Fibroblast of lung (primary cell): ENCODE measurements at regions not wholly inside any gene's neighbourhood (a gene's known extent, or its start where the extent isn't known, plus 50 kb on each side); places are given as distances from the start of the nearest gene placed in this dataset.

Experiments used
- DNase-seq, 2 donors: peaks; one replicate each; pipeline versions ENCODE4 v3.0.0 to v3.0.0-alpha.2; 2010; ENCODE audit warnings: low read depth in 2 of 2
- H2AFZ ChIP-seq: 2 replicates; pipeline ENCODE4 v1.5.1; 2012; ENCODE audit warnings: low read length, control low read depth, inconsistent platforms
- H3K27ac ChIP-seq: 2 replicates; pipeline ENCODE4 v1.5.1; 2011; ENCODE audit warnings: low read length, control low read depth; ENCODE audit not compliant: insufficient read depth
- H3K27me3 ChIP-seq: 2 replicates; pipeline ENCODE4 v1.5.1; 2011; ENCODE audit warnings: mild to moderate bottlenecking, low read length; ENCODE audit not compliant: control insufficient read depth, insufficient read depth
- H3K36me3 ChIP-seq: 2 replicates; pipeline ENCODE4 v1.5.1; 2011; ENCODE audit warnings: low read length; ENCODE audit not compliant: control insufficient read depth, insufficient read depth
- H3K4me1 ChIP-seq: 2 replicates; pipeline ENCODE4 v1.5.1; 2011; ENCODE audit warnings: low read length; ENCODE audit not compliant: control insufficient read depth, insufficient read depth; ENCODE audit errors: extremely low read depth
- H3K4me2 ChIP-seq: 2 replicates; pipeline ENCODE4 v1.5.1; 2011; ENCODE audit warnings: low read length, control low read depth; ENCODE audit not compliant: insufficient read depth; ENCODE audit errors: extremely low read depth
- H3K4me3 ChIP-seq, 4 experiments: fragments of 200-600 bp in 1 of 4; sonication (generic) in 1 of 4; replicated peaks in 1 of 4; 2 replicates each; pipeline ENCODE4 v1.5.1; 2011 to 2016; ENCODE audit warnings: low read length in 4 of 4, low read depth in 3 of 4, mild to moderate bottlenecking in 3 of 4, control low read depth in 2 of 4, inconsistent platforms in 1 of 4, mixed read lengths in 1 of 4; ENCODE audit not compliant: insufficient read depth in 1 of 4; ENCODE audit errors: control extremely low read depth in 1 of 4
- H3K79me2 ChIP-seq: 2 replicates; pipeline ENCODE4 v1.5.1; 2012; ENCODE audit warnings: mild to moderate bottlenecking, low read length, inconsistent platforms; ENCODE audit not compliant: control insufficient read depth, insufficient read depth
- H3K9ac ChIP-seq: 2 replicates; pipeline ENCODE4 v1.5.1; 2011; ENCODE audit warnings: mild to moderate bottlenecking, low read length, control low read depth; ENCODE audit not compliant: insufficient read depth
- H3K9me3 ChIP-seq: 2 replicates; pipeline ENCODE4 v1.5.1; 2012; ENCODE audit warnings: low read depth, low read length; ENCODE audit not compliant: control insufficient read depth, insufficient read depth
- H4K20me1 ChIP-seq: 2 replicates; pipeline ENCODE4 v1.5.1; 2011; ENCODE audit warnings: low read length; ENCODE audit not compliant: control insufficient read depth, insufficient read depth; ENCODE audit errors: extremely low read depth
- EZH2 ChIP-seq: IDR thresholded peaks from 2 replicates; pipeline ENCODE4 v1.5.1; 2012; ENCODE audit warnings: low read length, control low read depth, mild to moderate bottlenecking; ENCODE audit errors: missing control alignments
- TF ChIP-seq, protein P1 (sequence below), 2 donors: IDR thresholded peaks in 1 of 2; conservative IDR thresholded peaks in 1 of 2; 1 replicate in 1 of 2; 2 replicates in 1 of 2; pipeline ENCODE4 v1.5.1; 2011 to 2012; ENCODE audit warnings: low read length in 2 of 2, control low read depth in 1 of 2, inconsistent platforms in 1 of 2, low read depth in 1 of 2, mild to moderate bottlenecking in 1 of 2

DNA sequence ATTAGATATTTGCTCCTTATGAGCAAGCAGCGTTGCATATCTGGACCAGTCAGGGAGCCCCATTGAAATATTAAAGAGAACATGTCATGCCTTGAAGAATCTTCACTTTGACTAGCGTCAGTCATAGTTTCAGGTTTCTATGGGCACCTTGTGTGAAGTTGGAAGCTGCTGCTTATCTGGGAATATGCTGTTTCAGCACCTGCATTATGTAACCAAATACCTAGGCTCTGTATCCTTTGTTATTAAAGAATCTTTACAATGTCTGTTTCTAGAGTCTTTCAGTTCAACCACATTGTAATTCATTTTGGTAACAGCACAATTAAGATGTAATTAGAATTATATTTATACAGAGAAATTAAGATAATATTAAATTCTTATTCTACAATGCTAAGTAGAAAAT lies 818.8 kb upstream of the TYRP1 start:
- no peak overlapping the region for H2AFZ ChIP-seq
- no peak for DNase-seq
- no peak overlapping the region for H3K4me3 ChIP-seq

DNA sequence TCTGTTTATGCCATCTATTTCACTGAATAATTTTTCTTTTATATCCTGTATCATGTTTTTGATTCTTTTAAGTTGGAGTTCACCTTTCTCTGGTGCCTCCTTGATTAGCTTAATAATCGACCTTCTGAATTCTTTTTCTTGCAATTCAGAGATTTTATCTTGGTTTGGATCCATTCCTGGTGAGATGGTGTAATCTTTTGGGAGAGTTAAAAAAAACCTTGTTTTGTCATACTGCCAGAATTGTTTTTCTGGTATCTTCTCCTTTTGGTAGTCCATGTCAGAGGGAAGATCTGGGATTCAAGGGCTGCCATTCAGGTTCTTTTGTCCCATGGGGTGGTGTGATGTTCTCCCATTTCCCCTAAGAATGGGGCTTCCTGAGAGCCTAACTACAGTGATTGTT lies 800.8 kb upstream of the TYRP1 start:
- Histone ChIP-seq H3K27me3 (no peaks in the 10 kb centered on the region), H3K4me3 (no peak overlapping the region), H3K4me2 (no peak overlapping the region), H3K4me1 (no peaks in the 10 kb centered on the region), H3K27ac (no peak overlapping the region), H3K9ac (no peak overlapping the region), H2AFZ (no peak overlapping the region), H3K9me3 (no peaks in the 10 kb centered on the region), H3K36me3 (no peaks in the 10 kb centered on the region), H3K79me2 (no peaks in the 10 kb centered on the region), H4K20me1 (no peaks in the 10 kb centered on the region)
- no peak for DNase-seq
- TF ChIP-seq, protein P1, sequence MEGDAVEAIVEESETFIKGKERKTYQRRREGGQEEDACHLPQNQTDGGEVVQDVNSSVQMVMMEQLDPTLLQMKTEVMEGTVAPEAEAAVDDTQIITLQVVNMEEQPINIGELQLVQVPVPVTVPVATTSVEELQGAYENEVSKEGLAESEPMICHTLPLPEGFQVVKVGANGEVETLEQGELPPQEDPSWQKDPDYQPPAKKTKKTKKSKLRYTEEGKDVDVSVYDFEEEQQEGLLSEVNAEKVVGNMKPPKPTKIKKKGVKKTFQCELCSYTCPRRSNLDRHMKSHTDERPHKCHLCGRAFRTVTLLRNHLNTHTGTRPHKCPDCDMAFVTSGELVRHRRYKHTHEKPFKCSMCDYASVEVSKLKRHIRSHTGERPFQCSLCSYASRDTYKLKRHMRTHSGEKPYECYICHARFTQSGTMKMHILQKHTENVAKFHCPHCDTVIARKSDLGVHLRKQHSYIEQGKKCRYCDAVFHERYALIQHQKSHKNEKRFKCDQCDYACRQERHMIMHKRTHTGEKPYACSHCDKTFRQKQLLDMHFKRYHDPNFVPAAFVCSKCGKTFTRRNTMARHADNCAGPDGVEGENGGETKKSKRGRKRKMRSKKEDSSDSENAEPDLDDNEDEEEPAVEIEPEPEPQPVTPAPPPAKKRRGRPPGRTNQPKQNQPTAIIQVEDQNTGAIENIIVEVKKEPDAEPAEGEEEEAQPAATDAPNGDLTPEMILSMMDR (conservative IDR thresholded peaks at IDR 0.05 in 1 of 2, IDR thresholded peaks at IDR 0.05 in 1 of 2; ENCODE audit: low read depth in 1 of 2, low read length in 2 of 2) = no peak
- no peak for TF ChIP-seq EZH2

More for the DNA sequence above, 818.8 kb upstream of the TYRP1 start:
- Histone ChIP-seq H3K36me3 (no peaks in the 10 kb centered on the region), H3K4me2 (no peak overlapping the region), H3K9me3 (no peaks in the 10 kb centered on the region), H3K79me2 (no peaks in the 10 kb centered on the region), H3K9ac (no peak overlapping the region), H3K27ac (no peak overlapping the region), H3K4me1 (no peaks in the 10 kb centered on the region), H3K27me3 (no peaks in the 10 kb centered on the region), H4K20me1 (no peaks in the 10 kb centered on the region)
- no peak for TF ChIP-seq EZH2
- TF ChIP-seq, protein P1 (conservative IDR thresholded peaks at IDR 0.05 in 1 of 2, IDR thresholded peaks at IDR 0.05 in 1 of 2; ENCODE audit: low read depth in 1 of 2, low read length in 2 of 2) = no peak

GRCh38 chr9:11893331-11893730 lies 799.9 kb upstream of the TYRP1 start:
- H4K20me1 ChIP-seq = no peaks in the 10 kb centered on the region
- no peaks in the 10 kb centered on the region for H3K9me3 ChIP-seq
- TF ChIP-seq, protein P1 (conservative IDR thresholded peaks at IDR 0.05 in 1 of 2, IDR thresholded peaks at IDR 0.05 in 1 of 2; ENCODE audit: low read depth in 1 of 2, low read length in 2 of 2) = no peak
- no peak for TF ChIP-seq EZH2
- H3K4me1 ChIP-seq = no peaks in the 10 kb centered on the region
- H3K36me3 ChIP-seq = no peaks in the 10 kb centered on the region
- peak in 1 of 2 donors; percentile 47 for DNase-seq
- H3K9ac ChIP-seq = no peak overlapping the region
- H3K79me2 ChIP-seq = no peaks in the 10 kb centered on the region
- H3K27me3 ChIP-seq = no peaks in the 10 kb centered on the region
- H2AFZ ChIP-seq = no peak overlapping the region
- H3K4me2 ChIP-seq = no peak overlapping the region
- H3K27ac ChIP-seq = no peak overlapping the region
- H3K4me3 ChIP-seq = no peak overlapping the region
